ENCODE measurements at regions not wholly inside any gene's neighbourhood (a gene's known extent, or its start where the extent isn't known, plus 50 kb on each side); places are given as distances from the start of the nearest gene placed in this dataset.
"Not testable (repeated sequence)": the region's sequence is repeated elsewhere in the genome, so short reads cannot be mapped to it uniquely, and the experiment has no call there.

DNA sequence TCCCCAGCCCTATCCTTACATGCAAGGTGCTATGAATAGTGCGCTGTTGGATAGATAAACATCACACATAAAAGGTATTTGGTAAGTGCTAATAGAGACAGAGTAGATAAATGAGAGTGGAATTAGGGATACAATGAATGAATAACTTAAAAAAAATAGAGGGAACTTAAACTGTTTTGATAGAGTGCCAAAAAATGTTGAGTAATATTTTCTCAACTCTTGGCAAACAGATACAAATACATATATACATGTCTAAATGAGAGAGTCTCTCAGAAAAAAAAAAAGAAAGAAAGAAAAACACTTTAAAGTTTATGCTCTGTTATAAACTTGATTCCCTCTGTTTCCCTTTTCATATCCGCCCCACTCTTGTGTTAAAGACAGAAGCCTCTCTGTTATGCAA, 667.4 kb downstream of the ROBO2 start:
- Mint-ChIP-seq H3K4me3 (no peak overlapping the region), H3K27me3 (no peaks in the 10 kb centered on the region), H3K36me3 (no peaks in the 10 kb centered on the region), H3K9me3 (peaks cover 8% of the 10 kb centered on the region), H3K4me1 (ENCODE audit: low read depth) (no peaks in the 10 kb centered on the region), H3K27ac (no peak overlapping the region)
- DNase-seq, result no peak
- CTCF ChIA-PET, result no interaction called here
- intact Hi-C loops (cut with micrococcal nuclease), result no loop called here
- POLR2A ChIA-PET, result no interaction called here

DNA sequence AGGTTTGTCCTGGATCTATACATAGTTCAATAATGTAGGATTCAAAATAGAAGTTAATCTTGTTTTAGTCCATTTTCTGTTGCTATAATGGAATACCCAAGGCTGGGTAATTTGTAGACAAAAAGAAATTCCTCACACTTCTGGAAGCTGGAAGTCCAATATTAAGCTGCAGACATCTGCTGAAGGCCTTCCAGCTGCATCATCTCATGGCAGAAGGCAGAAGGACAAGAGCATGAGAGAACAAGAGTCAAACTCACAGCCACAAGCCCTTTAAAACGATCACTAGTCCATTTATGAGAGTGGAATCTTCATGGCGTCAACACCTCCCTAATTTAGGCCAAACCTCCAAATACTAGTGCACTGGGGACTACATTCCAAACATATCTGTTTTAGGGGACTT, 669.3 kb downstream of the ROBO2 start:
- Mint-ChIP-seq H3K27me3 (no peaks in the 10 kb centered on the region), H3K9me3 (peaks cover 8% of the 10 kb centered on the region), H3K4me3 (no peak overlapping the region), H3K27ac (no peak overlapping the region), H3K36me3 (no peaks in the 10 kb centered on the region), H3K4me1 (ENCODE audit: low read depth) (no peaks in the 10 kb centered on the region)
- ChIA-PET POLR2A (no interaction called here), CTCF (no interaction called here)
- intact Hi-C loops (cut with micrococcal nuclease), result no loop called here
- no peak for DNase-seq

DNA sequence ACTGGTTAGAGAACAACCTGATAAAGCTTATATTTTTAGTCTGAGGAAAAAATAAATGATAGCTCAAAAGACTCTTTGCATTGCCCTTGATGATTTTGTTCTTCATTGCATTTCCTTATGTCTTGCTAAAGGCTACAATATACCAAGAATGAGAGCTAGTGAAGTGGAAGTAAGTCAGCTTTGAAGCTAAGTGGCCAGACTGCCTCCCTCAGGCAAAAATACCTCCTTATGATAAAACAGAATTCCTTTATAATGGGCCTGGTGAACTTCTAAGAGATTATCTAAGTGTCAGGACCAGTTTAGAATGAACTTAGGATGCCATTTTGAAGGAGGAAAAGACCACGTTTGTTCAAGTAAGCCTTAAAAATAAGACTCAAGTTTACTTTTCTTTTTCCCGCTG, 678.4 kb downstream of the ROBO2 start:
- Mint-ChIP-seq H3K4me1 (ENCODE audit: low read depth) (no peaks in the 10 kb centered on the region), H3K4me3 (no peak overlapping the region), H3K27ac (no peak overlapping the region), H3K36me3 (no peaks in the 10 kb centered on the region), H3K9me3 (peaks cover 21% of the 10 kb centered on the region), H3K27me3 (no peaks in the 10 kb centered on the region)
- intact Hi-C loops (cut with micrococcal nuclease), result no loop called here
- no peak for DNase-seq
- ChIA-PET CTCF (no interaction called here), POLR2A (no interaction called here)

GRCh38 chr3:77720460-77720971, 680.6 kb downstream of the ROBO2 start:
- no peaks in the 10 kb centered on the region for H3K27me3 Mint-ChIP-seq
- H3K4me3 Mint-ChIP-seq, result no peak overlapping the region
- H3K27ac Mint-ChIP-seq, result no peak overlapping the region
- DNase-seq, result no peak
- H3K9me3 Mint-ChIP-seq, result peaks cover 26% of the 10 kb centered on the region
- ChIA-PET CTCF (no interaction called here), POLR2A (no interaction called here)
- H3K4me1 Mint-ChIP-seq (ENCODE audit: low read depth), result no peaks in the 10 kb centered on the region
- intact Hi-C loops (cut with micrococcal nuclease), result no loop called here
- H3K36me3 Mint-ChIP-seq, result no peaks in the 10 kb centered on the region

GRCh38 chr3:77726517-77726916, 686.6 kb downstream of the ROBO2 start:
- H3K4me3 Mint-ChIP-seq, result no peak overlapping the region
- no peak for DNase-seq
- intact Hi-C loops (cut with micrococcal nuclease), result no loop called here
- H3K4me1 Mint-ChIP-seq (ENCODE audit: low read depth), result no peaks in the 10 kb centered on the region
- no peaks in the 10 kb centered on the region for H3K27me3 Mint-ChIP-seq
- H3K36me3 Mint-ChIP-seq, result no peaks in the 10 kb centered on the region
- ChIA-PET CTCF (no interaction called here), POLR2A (no interaction called here)
- no peak overlapping the region for H3K27ac Mint-ChIP-seq
- H3K9me3 Mint-ChIP-seq, result peaks cover 22% of the 10 kb centered on the region

DNA sequence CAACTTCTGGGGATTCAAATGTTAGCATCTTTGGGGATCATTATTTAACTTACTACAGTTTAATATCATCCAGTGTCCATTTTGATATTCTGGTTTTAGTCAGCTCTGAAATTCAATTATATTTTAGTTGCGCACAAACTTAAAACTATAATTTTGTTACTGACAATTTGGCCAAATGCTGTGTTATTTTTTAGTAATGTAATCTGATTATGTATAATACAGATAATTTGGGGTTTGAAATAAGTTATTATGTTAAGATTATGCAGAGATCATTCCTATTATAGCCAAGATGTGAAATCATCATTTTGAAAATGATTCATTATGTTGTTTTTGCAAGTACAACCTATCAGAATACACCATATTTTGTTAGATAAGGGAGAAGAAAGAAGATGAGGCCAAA, 706.1 kb downstream of the ROBO2 start:
- H3K27me3 Mint-ChIP-seq, result no peaks in the 10 kb centered on the region
- intact Hi-C loops (cut with micrococcal nuclease), result no loop called here
- no peaks in the 10 kb centered on the region for H3K36me3 Mint-ChIP-seq
- POLR2A ChIA-PET, result no interaction called here
- DNase-seq, result no peak
- H3K4me1 Mint-ChIP-seq (ENCODE audit: low read depth), result no peaks in the 10 kb centered on the region
- peaks cover 14% of the 10 kb centered on the region for H3K9me3 Mint-ChIP-seq
- no peak overlapping the region for H3K4me3 Mint-ChIP-seq
- H3K27ac Mint-ChIP-seq, result no peak overlapping the region
- CTCF ChIA-PET, result no interaction called here

DNA sequence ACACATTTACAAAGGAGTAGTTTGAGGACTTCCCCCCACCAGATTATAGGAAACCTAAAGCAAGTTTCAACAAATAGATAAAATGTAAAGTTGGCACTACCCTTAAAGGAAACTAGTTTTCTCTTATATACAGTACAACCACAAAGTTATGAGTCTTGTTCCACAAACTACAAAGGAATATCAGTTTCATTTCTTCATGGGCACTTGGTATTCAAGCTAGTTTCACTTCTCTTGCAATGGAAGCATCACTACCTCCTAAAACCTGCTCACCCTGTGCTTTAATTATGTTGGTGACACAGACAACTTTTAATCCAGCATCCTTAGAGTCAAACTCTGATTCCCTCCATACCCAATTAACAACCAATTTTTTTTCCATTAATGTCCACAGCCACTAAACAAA, 707.0 kb downstream of the ROBO2 start:
- H3K36me3 Mint-ChIP-seq, result no peaks in the 10 kb centered on the region
- no peak for DNase-seq
- H3K27ac Mint-ChIP-seq, result no peak overlapping the region
- no peaks in the 10 kb centered on the region for H3K4me1 Mint-ChIP-seq (ENCODE audit: low read depth)
- intact Hi-C loops (cut with micrococcal nuclease), result no loop called here
- POLR2A ChIA-PET, result no interaction called here
- peaks cover 17% of the 10 kb centered on the region for H3K9me3 Mint-ChIP-seq
- CTCF ChIA-PET, result no interaction called here
- no peak overlapping the region for H3K4me3 Mint-ChIP-seq
- no peaks in the 10 kb centered on the region for H3K27me3 Mint-ChIP-seq

DNA sequence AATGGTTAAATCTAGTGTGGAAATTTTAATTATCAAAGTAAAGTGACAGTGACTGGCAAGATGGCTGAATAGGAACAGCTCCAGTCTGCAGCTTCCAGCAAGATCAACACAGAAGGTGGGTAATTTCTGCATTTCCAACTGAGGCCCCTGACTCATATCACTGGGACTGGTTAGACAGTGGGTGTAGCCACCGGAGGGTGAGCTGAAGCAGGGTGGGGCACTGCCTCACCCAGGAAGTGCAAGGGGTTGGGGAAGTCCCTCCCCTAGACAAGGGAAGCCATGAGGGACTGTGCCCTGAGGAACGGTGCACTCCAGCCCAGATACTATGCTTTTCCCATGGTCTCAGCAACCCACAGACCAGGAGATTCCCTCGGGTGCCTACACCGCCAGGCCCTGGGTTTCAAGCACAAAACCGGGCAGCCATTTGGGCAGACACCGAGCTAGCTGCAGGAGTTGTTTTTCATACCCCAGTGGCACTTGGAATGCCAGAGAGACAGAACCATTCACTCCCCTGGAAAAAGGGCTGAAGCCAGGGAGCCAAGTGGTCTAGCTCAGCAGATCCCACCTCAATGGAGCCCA, 716.6 kb downstream of the ROBO2 start:
- intact Hi-C loops (cut with micrococcal nuclease); POLR2A ChIA-PET; H3K27me3 Mint-ChIP-seq; CTCF ChIA-PET; DNase-seq; H3K4me3 Mint-ChIP-seq; H3K36me3 Mint-ChIP-seq; H3K4me1 Mint-ChIP-seq (ENCODE audit: low read depth); H3K27ac Mint-ChIP-seq: not testable (repeated sequence)
- H3K9me3 Mint-ChIP-seq, result peaks cover 41% of the 10 kb centered on the region

DNA sequence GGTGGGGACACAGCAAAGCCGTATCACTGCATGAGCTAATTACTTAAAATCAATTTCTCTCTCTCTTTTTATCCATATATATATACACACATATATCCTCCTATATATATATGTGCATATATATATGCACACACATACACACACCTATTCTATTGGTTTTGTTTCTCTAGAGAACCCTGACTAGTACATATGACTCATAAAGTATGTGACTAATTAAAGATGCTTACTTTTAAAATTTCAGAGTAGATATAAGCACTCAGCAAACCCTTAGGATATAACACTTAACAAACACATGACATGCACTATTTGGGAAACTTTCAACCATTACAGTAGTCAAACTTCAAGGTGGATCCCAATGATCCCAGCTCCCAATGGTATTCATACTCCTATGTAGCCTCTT, 732.6 kb downstream of the ROBO2 start:
- Mint-ChIP-seq H3K27me3 (no peaks in the 10 kb centered on the region), H3K36me3 (no peaks in the 10 kb centered on the region), H3K9me3 (peaks cover 16% of the 10 kb centered on the region), H3K27ac (no peak overlapping the region), H3K4me3 (no peak overlapping the region), H3K4me1 (ENCODE audit: low read depth) (no peaks in the 10 kb centered on the region)
- POLR2A ChIA-PET, result no interaction called here
- CTCF ChIA-PET, result no interaction called here
- intact Hi-C loops (cut with micrococcal nuclease), result no loop called here
- DNase-seq, result no peak

- ChIA-PET POLR2A (no interaction called here), CTCF (no interaction called here)
- no peak for DNase-seq
- Mint-ChIP-seq H3K27me3 (no peaks in the 10 kb centered on the region), H3K36me3 (no peaks in the 10 kb centered on the region), H3K4me3 (no peak overlapping the region), H3K27ac (no peak overlapping the region), H3K9me3 (peaks cover 16% of the 10 kb centered on the region), H3K4me1 (ENCODE audit: low read depth) (no peaks in the 10 kb centered on the region)
- intact Hi-C loops (cut with micrococcal nuclease), result no loop called here
These were observed 733.2 kb downstream of the ROBO2 start for GRCh38 chr3:77773084-77773483.

DNA sequence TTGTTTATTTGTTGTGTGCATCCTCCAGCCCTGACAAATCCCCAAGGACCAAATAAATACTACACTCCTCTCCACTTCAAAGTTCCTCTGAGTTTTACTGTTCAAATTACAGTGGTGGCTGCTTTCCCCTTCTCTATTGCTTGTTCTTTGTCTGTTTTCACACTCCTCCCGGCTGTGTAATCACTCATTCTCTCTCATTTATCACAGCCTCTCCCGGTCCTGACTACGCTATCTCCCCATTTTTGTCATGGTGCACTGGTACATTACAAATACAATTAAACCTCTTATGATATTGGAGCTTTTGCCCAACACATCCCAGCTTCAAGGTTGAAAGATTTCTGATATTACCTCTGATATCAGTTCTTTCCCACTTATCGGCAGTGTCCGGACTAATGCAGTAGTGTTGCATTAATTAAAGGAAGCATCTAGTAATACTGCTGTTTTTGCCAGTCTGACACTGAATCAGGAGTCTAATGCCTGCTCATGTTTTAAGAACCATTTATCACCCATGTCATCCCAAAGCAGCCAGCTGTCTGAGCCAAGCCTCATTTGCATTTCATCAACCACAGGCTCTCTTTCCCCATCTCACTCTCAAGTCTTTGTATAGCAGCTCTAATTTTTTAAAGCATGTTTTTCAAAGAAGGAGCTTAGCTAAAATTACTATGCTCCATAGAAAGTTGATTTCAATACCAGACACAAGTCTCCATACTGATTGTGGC, 740.5 kb downstream of the ROBO2 start:
- no peaks in the 10 kb centered on the region for H3K36me3 Mint-ChIP-seq
- H3K4me3 Mint-ChIP-seq, result no peak overlapping the region
- H3K4me1 Mint-ChIP-seq (ENCODE audit: low read depth), result no peaks in the 10 kb centered on the region
- peaks cover 23% of the 10 kb centered on the region for H3K9me3 Mint-ChIP-seq
- ChIA-PET POLR2A (no interaction called here), CTCF (no interaction called here)
- H3K27ac Mint-ChIP-seq, result no peak overlapping the region
- no peak for DNase-seq
- intact Hi-C loops (cut with micrococcal nuclease), result no loop called here
- H3K27me3 Mint-ChIP-seq, result no peaks in the 10 kb centered on the region

- H3K4me1 Mint-ChIP-seq (ENCODE audit: low read depth), result no peaks in the 10 kb centered on the region
- no peak overlapping the region for H3K27ac Mint-ChIP-seq
- intact Hi-C loops (cut with micrococcal nuclease), result no loop called here
These were observed 746.3 kb downstream of the ROBO2 start for GRCh38 chr3:77786216-77786615.

GRCh38 chr3:77795013-77795412, 755.1 kb downstream of the ROBO2 start:
- ChIA-PET POLR2A (no interaction called here), CTCF (no interaction called here)
- Mint-ChIP-seq H3K27ac (no peak overlapping the region), H3K36me3 (no peaks in the 10 kb centered on the region), H3K4me1 (ENCODE audit: low read depth) (no peaks in the 10 kb centered on the region), H3K4me3 (no peak overlapping the region), H3K27me3 (no peaks in the 10 kb centered on the region), H3K9me3 (peaks cover 9% of the 10 kb centered on the region)
- no peak for DNase-seq
- intact Hi-C loops (cut with micrococcal nuclease), result no loop called here

More at GRCh38 chr3:77786216-77786615, 746.3 kb downstream of the ROBO2 start:
- no peaks in the 10 kb centered on the region for H3K36me3 Mint-ChIP-seq
- ChIA-PET POLR2A (no interaction called here), CTCF (no interaction called here)
- DNase-seq, result no peak
- H3K4me3 Mint-ChIP-seq, result no peak overlapping the region
- peaks cover 9% of the 10 kb centered on the region for H3K9me3 Mint-ChIP-seq
- no peaks in the 10 kb centered on the region for H3K27me3 Mint-ChIP-seq

Measured in activated CD4-positive, alpha-beta memory T cell treated with anti-CD3 and anti-CD28 coated beads for 36 hours (primary cell).